CD4-positive, CD25-positive, alpha-beta regulatory T cell (primary cell): ENCODE measurements at regions not wholly inside any gene's neighbourhood (a gene's known extent, or its start where the extent isn't known, plus 50 kb on each side); places are given as distances from the start of the nearest gene placed in this dataset.

Source experiments
- ATAC-seq, 2 donors: fragments of 150-1000 bp; cut with Tn5 transposase; one replicate each; pipeline ENCODE4 v1.10.0; 2021; ENCODE audit warnings: low read depth in 2 of 2, moderate number of reproducible peaks in 2 of 2, moderate library complexity in 1 of 2
- DNase-seq, 3 donors: peaks; one replicate each; pipeline versions ENCODE4 v3.0.0 to v3.0.0-alpha.2; 2012 to 2022; ENCODE audit warnings: mixed read lengths in 1 of 3
- H3K27ac ChIP-seq: one replicate; pipeline ENCODE4 v1.7.0; 2013; ENCODE audit warnings: mild to moderate bottlenecking, low read length; ENCODE audit not compliant: insufficient read depth, poor library complexity, severe bottlenecking
- H3K27me3 ChIP-seq: one replicate; pipeline ENCODE4 v1.7.0; 2013; ENCODE audit warnings: low read length; ENCODE audit not compliant: control insufficient read depth, insufficient read depth
- H3K36me3 ChIP-seq: one replicate; pipeline ENCODE4 v1.7.0; 2013; ENCODE audit warnings: mild to moderate bottlenecking, low read length, moderate library complexity; ENCODE audit not compliant: control insufficient read depth, insufficient read depth
- H3K4me1 ChIP-seq: 2 replicates; pipeline ENCODE4 v1.7.0; 2013; ENCODE audit warnings: mild to moderate bottlenecking, low read length; ENCODE audit not compliant: insufficient read depth, control insufficient read depth, poor library complexity, severe bottlenecking
- H3K4me3 ChIP-seq: one replicate; pipeline ENCODE4 v1.7.0; 2013; ENCODE audit warnings: low read depth, mild to moderate bottlenecking, low read length, moderate library complexity
- H3K9me3 ChIP-seq, 2 experiments: 1 replicate in 1 of 2; 2 replicates in 1 of 2; pipeline ENCODE4 v1.7.0; 2013; ENCODE audit warnings: low read length in 2 of 2, mild to moderate bottlenecking in 1 of 2, moderate library complexity in 1 of 2; ENCODE audit not compliant: control insufficient read depth in 2 of 2
- H3K27ac Mint-ChIP-seq, 3 donors: one replicate each; pipeline ENCODE4 v1.8.0; 2020 to 2022; ENCODE audit warnings: mild to moderate bottlenecking in 3 of 3, mixed read lengths in 3 of 3, moderate library complexity in 2 of 3
- H3K27me3 Mint-ChIP-seq: one replicate; pipeline ENCODE4 v1.8.0; 2022; ENCODE audit warnings: mild to moderate bottlenecking, mixed read lengths
- H3K36me3 Mint-ChIP-seq: one replicate; pipeline ENCODE4 v1.8.0; 2020; ENCODE audit warnings: mixed read lengths
- H3K4me1 Mint-ChIP-seq, 4 donors: one replicate each; pipeline ENCODE4 v1.8.0; 2020 to 2022; ENCODE audit warnings: mixed read lengths in 4 of 4, mild to moderate bottlenecking in 1 of 4
- H3K4me3 Mint-ChIP-seq, 4 donors: one replicate each; pipeline ENCODE4 v1.8.0; 2020 to 2022; ENCODE audit warnings: mild to moderate bottlenecking in 4 of 4, mixed read lengths in 4 of 4, moderate library complexity in 3 of 4
- H3K9me3 Mint-ChIP-seq, 7 donors: one replicate each; pipeline ENCODE4 v1.8.0; 2020 to 2022; ENCODE audit warnings: mixed read lengths in 7 of 7, mild to moderate bottlenecking in 3 of 7, moderate library complexity in 2 of 7

DNA sequence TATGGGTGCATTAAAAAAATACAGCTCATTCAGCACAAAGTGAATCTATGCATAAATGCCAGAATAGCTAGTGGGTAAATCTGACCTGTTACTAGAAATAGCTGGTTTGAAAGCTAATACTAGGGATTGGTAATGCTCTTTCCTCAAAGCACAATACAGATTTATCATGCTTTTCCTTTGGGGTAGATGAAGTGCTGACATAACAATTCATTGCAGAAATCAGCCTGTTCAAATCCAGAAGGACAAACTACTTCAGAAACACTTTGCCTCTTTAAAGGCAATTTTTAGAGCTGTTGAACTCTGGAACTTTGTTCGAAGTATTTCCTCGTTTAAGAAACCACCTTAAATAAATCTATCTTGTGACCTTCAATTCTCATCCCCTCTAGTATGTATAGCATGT lies 957.9 kb downstream of the ARAP2 start:
- Histone ChIP-seq H3K27me3 (no peaks in the 10 kb centered on the region), H3K4me3 (no peak overlapping the region), H3K9me3 (no peaks in the 10 kb centered on the region), H3K36me3 (no peaks in the 10 kb centered on the region), H3K4me1 (no peaks in the 10 kb centered on the region), H3K27ac (no peak overlapping the region)
- no peak overlapping the region for H3K27ac Mint-ChIP-seq
- ATAC-seq (no peak), DNase-seq (no peak)
- H3K4me3 Mint-ChIP-seq = no peak overlapping the region
- no peaks in the 10 kb centered on the region for H3K36me3 Mint-ChIP-seq
- peaks cover 0 to 12% (median 7%) of the 10 kb centered on the region in 7 donors for H3K9me3 Mint-ChIP-seq
- H3K27me3 Mint-ChIP-seq = no peaks in the 10 kb centered on the region
- no peaks in the 10 kb centered on the region for H3K4me1 Mint-ChIP-seq

GRCh38 chr4:35300996-35301774 lies 943.1 kb downstream of the ARAP2 start:
- H3K4me3 Mint-ChIP-seq = no peak overlapping the region
- no peaks in the 10 kb centered on the region for H3K27me3 ChIP-seq

DNA sequence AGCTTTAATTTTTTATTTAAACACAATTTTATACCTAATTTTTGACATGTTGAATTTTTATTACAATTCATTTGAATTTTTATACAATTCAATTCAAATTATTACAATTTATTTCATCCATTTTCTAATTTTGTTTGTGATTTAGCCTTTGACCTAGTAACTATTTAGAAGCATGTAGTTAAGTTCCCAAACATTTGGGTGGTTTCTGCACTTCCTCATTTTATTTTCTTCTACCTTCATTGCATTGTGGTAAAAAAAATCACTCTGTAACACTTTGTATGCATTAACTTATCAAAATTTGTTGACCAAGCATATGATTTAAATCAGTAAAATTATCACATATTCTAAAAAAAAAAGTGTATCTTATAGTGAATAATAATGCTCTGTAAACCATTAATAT lies 928.9 kb downstream of the ARAP2 start:
- Mint-ChIP-seq H3K27me3 (no peaks in the 10 kb centered on the region), H3K4me1 (no peaks in the 10 kb centered on the region), H3K4me3 (no peak overlapping the region), H3K27ac (no peak overlapping the region), H3K9me3 (peaks cover 0 to 4% (median 3%) of the 10 kb centered on the region in 7 donors), H3K36me3 (no peaks in the 10 kb centered on the region)
- ATAC-seq (no peak), DNase-seq (no peak)
- H3K27ac ChIP-seq = no peak overlapping the region
- no peak overlapping the region for H3K4me3 ChIP-seq
- H3K27me3 ChIP-seq = no peaks in the 10 kb centered on the region
- H3K4me1 ChIP-seq = no peaks in the 10 kb centered on the region
- H3K36me3 ChIP-seq = no peaks in the 10 kb centered on the region
- no peaks in the 10 kb centered on the region for H3K9me3 ChIP-seq

More at GRCh38 chr4:35300996-35301774, 943.1 kb downstream of the ARAP2 start:
- Histone ChIP-seq H3K27ac (no peak overlapping the region), H3K9me3 (no peaks in the 10 kb centered on the region), H3K4me1 (no peaks in the 10 kb centered on the region), H3K4me3 (no peak overlapping the region), H3K36me3 (no peaks in the 10 kb centered on the region)
- Mint-ChIP-seq H3K27ac (no peak overlapping the region), H3K36me3 (no peaks in the 10 kb centered on the region), H3K4me1 (no peaks in the 10 kb centered on the region), H3K9me3 (peaks cover 0 to 2% (median 0%) of the 10 kb centered on the region in 7 donors), H3K27me3 (no peaks in the 10 kb centered on the region)
- DNase-seq (no peak), ATAC-seq (no peak)

DNA sequence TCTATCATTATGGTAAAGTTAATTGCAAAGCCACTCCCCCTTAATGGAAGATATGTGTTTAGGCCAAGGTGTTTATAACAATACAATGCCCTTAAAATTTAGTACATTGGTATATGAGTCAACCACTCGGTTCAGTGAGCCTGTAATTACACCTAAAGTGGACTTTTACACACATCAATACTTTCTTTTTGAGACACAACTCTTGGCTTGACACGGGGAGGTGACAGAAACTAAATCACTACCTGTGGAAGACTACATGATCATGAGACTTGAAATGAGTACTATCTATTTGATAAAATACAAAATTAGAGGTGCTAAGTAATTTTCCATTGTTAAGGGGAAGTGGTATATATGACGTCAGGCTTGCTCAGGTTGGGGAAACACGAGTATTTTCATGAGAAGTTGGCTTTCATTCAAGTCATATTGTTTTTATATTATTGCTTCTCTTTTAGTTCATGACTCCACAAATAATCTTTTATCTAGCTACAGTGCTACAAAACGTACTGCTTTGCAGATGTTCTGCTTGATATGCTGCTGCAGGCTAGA lies 918.3 kb downstream of the ARAP2 start:
- H3K9me3 ChIP-seq = no peaks in the 10 kb centered on the region
- peaks cover 0 to 6% (median 4%) of the 10 kb centered on the region in 7 donors for H3K9me3 Mint-ChIP-seq
- no peaks in the 10 kb centered on the region for H3K36me3 ChIP-seq
- no peaks in the 10 kb centered on the region for H3K27me3 Mint-ChIP-seq
- no peak overlapping the region for H3K4me3 ChIP-seq
- H3K4me1 Mint-ChIP-seq = no peaks in the 10 kb centered on the region
- H3K4me3 Mint-ChIP-seq = no peak overlapping the region
- H3K27ac Mint-ChIP-seq = no peak overlapping the region
- no peaks in the 10 kb centered on the region for H3K36me3 Mint-ChIP-seq
- no peak overlapping the region for H3K27ac ChIP-seq
- ATAC-seq = no peak
- no peaks in the 10 kb centered on the region for H3K4me1 ChIP-seq
- DNase-seq = no peak
- no peaks in the 10 kb centered on the region for H3K27me3 ChIP-seq

DNA sequence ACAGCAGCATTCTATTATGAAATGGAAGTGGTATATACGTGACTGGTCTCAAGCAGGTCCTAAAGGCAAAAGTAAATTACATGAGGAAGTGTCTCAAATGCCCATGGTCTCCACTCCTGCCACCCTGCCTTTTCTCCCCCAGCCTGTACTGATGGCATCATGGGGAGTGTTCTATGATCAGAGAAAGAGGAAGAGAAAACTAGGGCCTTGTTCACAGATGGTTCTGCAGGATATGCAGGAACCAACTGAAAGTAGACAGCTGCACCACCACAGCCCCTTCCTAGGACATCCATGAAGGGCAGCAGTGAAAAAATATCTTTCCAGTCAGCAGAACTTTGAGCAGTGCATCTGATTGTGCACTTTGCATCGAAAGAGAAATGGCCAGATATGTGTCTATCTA lies 901.5 kb downstream of the ARAP2 start:
- DNase-seq (no peak), ATAC-seq (no peak)
- Mint-ChIP-seq H3K27me3 (no peaks in the 10 kb centered on the region), H3K9me3 (peaks cover 0 to 11% (median 4%) of the 10 kb centered on the region in 7 donors), H3K36me3 (no peaks in the 10 kb centered on the region), H3K4me3 (no peak overlapping the region), H3K4me1 (no peaks in the 10 kb centered on the region), H3K27ac (no peak overlapping the region)
- Histone ChIP-seq H3K36me3 (no peaks in the 10 kb centered on the region), H3K27ac (no peak overlapping the region), H3K9me3 (peaks cover 0 to 1% of the 10 kb centered on the region in 2 experiments), H3K4me1 (no peaks in the 10 kb centered on the region), H3K4me3 (no peak overlapping the region), H3K27me3 (no peaks in the 10 kb centered on the region)

DNA sequence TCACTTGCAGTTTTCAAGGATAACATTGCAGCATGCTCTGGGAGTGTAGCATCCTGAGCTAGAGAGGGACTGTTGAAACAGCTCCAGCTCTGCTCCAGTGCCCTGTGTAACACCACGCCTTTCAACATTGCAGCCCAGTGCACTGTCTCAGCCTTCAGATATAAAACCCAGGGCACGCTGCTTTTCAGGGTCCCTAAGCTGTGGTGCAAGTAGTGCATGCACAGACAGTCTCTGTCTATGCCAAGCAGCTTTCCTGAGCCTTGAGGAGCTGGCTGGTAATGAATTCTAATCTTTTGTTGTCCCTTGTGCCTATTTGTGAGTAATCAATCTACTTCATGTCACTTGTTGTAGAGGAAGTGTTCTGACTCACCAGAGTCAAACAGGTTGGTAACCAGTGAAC lies 897.0 kb downstream of the ARAP2 start:
- no peaks in the 10 kb centered on the region for H3K27me3 ChIP-seq
- H3K36me3 ChIP-seq = no peaks in the 10 kb centered on the region
- H3K27ac ChIP-seq = no peak overlapping the region
- H3K27ac Mint-ChIP-seq = no peak overlapping the region
- H3K4me3 Mint-ChIP-seq = no peak overlapping the region
- no peaks in the 10 kb centered on the region for H3K4me1 Mint-ChIP-seq
- H3K4me1 ChIP-seq = no peaks in the 10 kb centered on the region
- H3K27me3 Mint-ChIP-seq = no peaks in the 10 kb centered on the region
- DNase-seq (no peak), ATAC-seq (no peak)
- H3K9me3 Mint-ChIP-seq = peaks cover 0 to 23% (median 9%) of the 10 kb centered on the region in 7 donors
- peaks cover 1 to 5% of the 10 kb centered on the region in 2 experiments for H3K9me3 ChIP-seq
- no peaks in the 10 kb centered on the region for H3K36me3 Mint-ChIP-seq
- no peak overlapping the region for H3K4me3 ChIP-seq

DNA sequence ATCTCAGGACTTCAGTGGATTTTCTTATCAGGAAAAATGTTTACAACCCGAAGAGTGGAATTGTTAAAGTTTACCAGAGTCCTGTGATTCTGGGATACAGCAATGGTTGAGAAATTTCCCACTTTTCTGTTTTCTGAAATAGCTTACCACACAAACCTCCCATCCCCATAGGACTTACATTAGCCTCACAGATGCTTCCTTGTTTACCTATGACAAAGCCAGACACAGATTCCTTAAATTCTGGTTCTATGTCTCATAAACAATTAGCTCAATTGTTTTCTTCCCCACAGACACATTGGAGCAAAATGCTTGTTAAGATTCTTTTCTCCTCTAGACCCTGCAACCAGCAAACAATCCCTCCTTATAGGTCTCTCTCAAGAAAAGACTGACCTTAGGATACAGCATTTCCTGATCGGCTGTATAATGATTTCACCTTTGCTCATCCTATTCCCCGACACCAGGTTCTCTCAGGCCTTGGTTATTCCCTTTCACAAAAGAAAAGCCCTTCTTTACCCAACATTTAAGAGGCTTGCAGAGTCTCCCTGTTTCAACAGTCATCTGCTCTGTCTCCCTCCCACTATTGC lies 886.2 kb downstream of the ARAP2 start:
- Histone ChIP-seq H3K36me3 (no peaks in the 10 kb centered on the region), H3K4me3 (no peak overlapping the region), H3K9me3 (no peaks in the 10 kb centered on the region), H3K4me1 (no peaks in the 10 kb centered on the region), H3K27ac (no peak overlapping the region), H3K27me3 (no peaks in the 10 kb centered on the region)
- H3K4me3 Mint-ChIP-seq = no peak overlapping the region
- no peaks in the 10 kb centered on the region for H3K36me3 Mint-ChIP-seq
- H3K27me3 Mint-ChIP-seq = no peaks in the 10 kb centered on the region
- peaks cover 6 to 27% (median 14%) of the 10 kb centered on the region in 7 donors for H3K9me3 Mint-ChIP-seq
- H3K27ac Mint-ChIP-seq = no peak overlapping the region
- ATAC-seq = no peak
- DNase-seq = no peak
- no peaks in the 10 kb centered on the region for H3K4me1 Mint-ChIP-seq
